ENCODE measurements at regions not wholly inside any gene's neighbourhood (a gene's known extent, or its start where the extent isn't known, plus 50 kb on each side); places are given as distances from the start of the nearest gene placed in this dataset.

DNA sequence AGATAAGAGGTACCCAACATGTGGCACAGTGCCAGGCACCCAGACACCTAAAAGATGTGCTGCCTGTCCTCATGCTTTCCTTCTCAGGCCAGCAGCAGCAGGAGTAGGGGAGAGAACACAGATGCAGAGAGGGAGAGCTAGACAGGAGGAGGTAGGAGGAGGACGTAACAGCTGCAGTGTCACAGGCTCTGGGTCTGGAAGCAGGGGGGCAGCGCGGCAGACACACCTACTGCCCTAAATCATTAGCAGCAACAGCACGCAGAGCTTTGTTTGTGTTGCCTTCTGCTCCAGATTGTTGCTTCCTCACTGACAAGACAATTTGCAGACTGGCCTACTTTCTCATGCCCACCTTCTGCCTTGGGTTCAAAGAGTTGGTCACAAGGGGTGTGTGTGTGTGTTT lies 196.7 kb upstream of the DAB1 start:
- TF ChIP-seq CTCF (conservative IDR thresholded peaks at IDR 0.05 in 1 of 2, IDR thresholded peaks at IDR 0.05 in 1 of 2; ENCODE audit: low read depth in 1 of 2, low read length in 2 of 2) (no peak), EZH2 (IDR thresholded peaks at IDR 0.05; ENCODE audit: low read length, missing control alignments) (no peak)
